ENCODE measurements at regions not wholly inside any gene's neighbourhood (a gene's known extent, or its start where the extent isn't known, plus 50 kb on each side); places are given as distances from the start of the nearest gene placed in this dataset.

DNA sequence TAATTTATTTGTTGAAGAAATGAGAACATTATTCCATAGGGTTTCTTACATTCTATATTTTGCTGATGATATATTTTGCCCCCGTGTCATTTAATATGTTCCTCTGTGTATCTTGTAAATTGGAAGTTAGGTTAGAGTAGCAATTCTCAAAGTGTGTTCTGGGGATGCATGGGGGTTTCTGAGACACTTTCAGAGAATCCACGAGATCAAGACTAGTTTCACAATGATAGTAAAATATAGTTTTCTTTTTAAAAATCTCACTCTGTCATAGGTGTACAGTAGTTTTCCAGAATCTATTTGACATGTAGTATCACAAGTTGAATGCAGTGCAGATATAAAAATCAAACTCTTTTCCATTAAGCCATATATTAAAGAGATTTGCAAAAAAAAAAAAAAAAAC is 488.6 kb upstream of the SGCD start:
- Histone ChIP-seq H3K56ac (replicated peaks; ENCODE audit: insufficient read length, low read depth, low read length) (no peak overlapping the region), H4K91ac (replicated peaks; ENCODE audit: insufficient read length, low read length) (no peak overlapping the region), H3K23me2 (ENCODE audit: low read depth, low read length) (no peaks in the 10 kb centered on the region), H3K27ac (ENCODE audit: low read depth, low read length) (no peak overlapping the region), H3K79me2 (ENCODE audit: control insufficient read depth in 1 of 2, insufficient read depth in 2 of 2, low read length in 2 of 2) (no peaks in the 10 kb centered on the region), H2BK5ac (ENCODE audit: low read depth, low read length) (no peak overlapping the region), H3K18ac (ENCODE audit: extremely low read depth, low read length) (no peak overlapping the region), H2BK15ac (ENCODE audit: low read length) (no peak overlapping the region), H2BK12ac (ENCODE audit: low read depth, low read length) (no peak overlapping the region), H3K79me1 (ENCODE audit: low read depth, low read length) (no peaks in the 10 kb centered on the region), H3K4me2 (ENCODE audit: insufficient read depth in 1 of 2, low read depth in 2 of 2, low read length in 2 of 2) (no peak overlapping the region), H3K27me3 (replicated peaks in 1 of 4; ENCODE audit: control insufficient read depth in 3 of 4, extremely low read depth in 1 of 4, insufficient read depth in 3 of 4, low read length in 3 of 4) (no peaks in the 10 kb centered on the region), H3K4me1 (replicated peaks in 1 of 4; ENCODE audit: control insufficient read depth in 3 of 4, insufficient read depth in 4 of 4, low read length in 3 of 4) (no peaks in the 10 kb centered on the region), H4K8ac (ENCODE audit: extremely low read depth, insufficient read depth, low read length) (no peak overlapping the region), H3K14ac (ENCODE audit: insufficient read length) (no peak overlapping the region), H3K36me3 (ENCODE audit: control insufficient read depth in 2 of 4, insufficient read depth in 4 of 4, low read length in 3 of 4) (no peaks in the 10 kb centered on the region), H3K9ac (replicated peaks in 1 of 4; ENCODE audit: extremely low read depth in 1 of 4, low read depth in 3 of 4, low read length in 3 of 4) (no peak overlapping the region), H2AK5ac (ENCODE audit: low read depth, low read length) (no peak overlapping the region), H3K23ac (ENCODE audit: insufficient read length) (no peak overlapping the region), H3K9me3 (ENCODE audit: insufficient read depth in 2 of 2, low read depth in 1 of 2, low read length in 1 of 2) (no peaks in the 10 kb centered on the region), H2AFZ (ENCODE audit: low read length) (no peak overlapping the region), H4K5ac (ENCODE audit: insufficient read length, low read depth, low read length) (no peak overlapping the region), H2BK120ac (replicated peaks; ENCODE audit: low read depth, low read length) (no peak overlapping the region), H2BK20ac (ENCODE audit: low read length) (no peak overlapping the region), H3K4me3 (ENCODE audit: extremely low read depth in 1 of 4, insufficient read depth in 2 of 4, low read depth in 3 of 4, low read length in 4 of 4) (no peak overlapping the region), H4K20me1 (replicated peaks in 1 of 2; ENCODE audit: control insufficient read depth in 1 of 2, insufficient read depth in 2 of 2, low read length in 2 of 2) (no peaks in the 10 kb centered on the region), H3K4ac (replicated peaks; ENCODE audit: insufficient read length, low read depth, low read length) (no peak overlapping the region)
- CTCF ChIA-PET (ENCODE audit: partially characterized antibody) = no interaction called here
- 98% methylated on average over 2 of the region's 2 CpGs; no CpG with 5 or more reads in 1 of the 2 experiments for WGBS, 2 experiments (ENCODE audit: extremely low coverage in 1 of 2, insufficient coverage in 1 of 2, insufficient read length in 1 of 2, insufficient replicate concordance in 2 of 2, low coverage in 1 of 2, low lambda C conversion rate in 2 of 2, missing lambda C conversion rate in 1 of 2)
- DNase-seq (ENCODE audit: low read depth in 1 of 2, low spot score in 2 of 2) (no peak), FAIRE-seq (no peak)
- POLR2A ChIA-PET (ENCODE audit: partially characterized antibody) = no interaction called here
- TF ChIP-seq MAFK (IDR thresholded peaks at IDR 0.05; ENCODE audit: low read depth, low read length) = no peak
- no peak for TF ChIP-seq CREB1 (IDR thresholded peaks at IDR 0.05)
- TF ChIP-seq RBBP5 (IDR thresholded peaks at IDR 0.05; ENCODE audit: borderline replicate concordance, low read depth, low read length) = no peak
- TF ChIP-seq SP2 (IDR thresholded peaks at IDR 0.05; ENCODE audit: low read length) = no peak
- TF ChIP-seq, protein P1, sequence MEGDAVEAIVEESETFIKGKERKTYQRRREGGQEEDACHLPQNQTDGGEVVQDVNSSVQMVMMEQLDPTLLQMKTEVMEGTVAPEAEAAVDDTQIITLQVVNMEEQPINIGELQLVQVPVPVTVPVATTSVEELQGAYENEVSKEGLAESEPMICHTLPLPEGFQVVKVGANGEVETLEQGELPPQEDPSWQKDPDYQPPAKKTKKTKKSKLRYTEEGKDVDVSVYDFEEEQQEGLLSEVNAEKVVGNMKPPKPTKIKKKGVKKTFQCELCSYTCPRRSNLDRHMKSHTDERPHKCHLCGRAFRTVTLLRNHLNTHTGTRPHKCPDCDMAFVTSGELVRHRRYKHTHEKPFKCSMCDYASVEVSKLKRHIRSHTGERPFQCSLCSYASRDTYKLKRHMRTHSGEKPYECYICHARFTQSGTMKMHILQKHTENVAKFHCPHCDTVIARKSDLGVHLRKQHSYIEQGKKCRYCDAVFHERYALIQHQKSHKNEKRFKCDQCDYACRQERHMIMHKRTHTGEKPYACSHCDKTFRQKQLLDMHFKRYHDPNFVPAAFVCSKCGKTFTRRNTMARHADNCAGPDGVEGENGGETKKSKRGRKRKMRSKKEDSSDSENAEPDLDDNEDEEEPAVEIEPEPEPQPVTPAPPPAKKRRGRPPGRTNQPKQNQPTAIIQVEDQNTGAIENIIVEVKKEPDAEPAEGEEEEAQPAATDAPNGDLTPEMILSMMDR (IDR thresholded peaks at IDR 0.05; ENCODE audit: control extremely low read depth in 1 of 3, insufficient read depth in 1 of 3, low read depth in 1 of 3, low read length in 3 of 3) = no peak
- no peak for TF ChIP-seq NRF1 (IDR thresholded peaks at IDR 0.05; ENCODE audit: low read depth, low read length)
- TF ChIP-seq CHD2 (IDR thresholded peaks at IDR 0.05; ENCODE audit: low read length) = no peak

All from H1 (cell line).